HL-60 (cell line): ENCODE measurements at regions not wholly inside any gene's neighbourhood (a gene's known extent, or its start where the extent isn't known, plus 50 kb on each side); places are given as distances from the start of the nearest gene placed in this dataset.

Experiments
- DNase-seq, 2 experiments: peaks; one replicate each; pipeline ENCODE4 v3.0.0-alpha.2; 2010 to 2020; ENCODE audit warnings: low read depth in 1 of 2, low spot score in 1 of 2
- H3K27ac ChIP-seq: fragments of 250-450 bp; sonication (Bioruptor Pico); replicated peaks from 2 replicates; pipeline ENCODE4 v1.5.1; 2020; ENCODE audit warnings: mild to moderate bottlenecking, moderate library complexity
- H3K27me3 ChIP-seq: fragments of 250-450 bp; sonication (Bioruptor Pico); 2 replicates; pipeline ENCODE4 v1.5.1; 2021; ENCODE audit warnings: mild to moderate bottlenecking, moderate library complexity; ENCODE audit not compliant: insufficient read depth, poor library complexity, severe bottlenecking
- H3K4me3 ChIP-seq: replicated peaks from 2 replicates; pipeline ENCODE4 v1.5.1; 2011; ENCODE audit warnings: mild to moderate bottlenecking, control low read depth, low read length; ENCODE audit not compliant: insufficient read depth
- GABPA ChIP-seq: IDR thresholded peaks from 2 replicates; pipeline ENCODE4 v1.6.1; 2012; ENCODE audit warnings: low read depth
- POLR2AphosphoS5 ChIP-seq: IDR thresholded peaks from 2 replicates; pipeline ENCODE4 v1.6.1; 2012; ENCODE audit warnings: low read depth
- REST ChIP-seq: IDR thresholded peaks from 2 replicates; pipeline ENCODE4 v1.6.1; 2012; ENCODE audit warnings: low read depth; ENCODE audit not compliant: insufficient replicate concordance
- SPI1 ChIP-seq: IDR thresholded peaks from 2 replicates; pipeline ENCODE4 v1.6.1; 2012; ENCODE audit warnings: low read depth, mild to moderate bottlenecking, borderline replicate concordance
- TF ChIP-seq, protein P1 (sequence below): IDR thresholded peaks from one replicate; pipeline ENCODE4 v1.5.1; 2011; ENCODE audit warnings: low read length, control low read depth, inconsistent platforms; ENCODE audit not compliant: insufficient read depth

DNA sequence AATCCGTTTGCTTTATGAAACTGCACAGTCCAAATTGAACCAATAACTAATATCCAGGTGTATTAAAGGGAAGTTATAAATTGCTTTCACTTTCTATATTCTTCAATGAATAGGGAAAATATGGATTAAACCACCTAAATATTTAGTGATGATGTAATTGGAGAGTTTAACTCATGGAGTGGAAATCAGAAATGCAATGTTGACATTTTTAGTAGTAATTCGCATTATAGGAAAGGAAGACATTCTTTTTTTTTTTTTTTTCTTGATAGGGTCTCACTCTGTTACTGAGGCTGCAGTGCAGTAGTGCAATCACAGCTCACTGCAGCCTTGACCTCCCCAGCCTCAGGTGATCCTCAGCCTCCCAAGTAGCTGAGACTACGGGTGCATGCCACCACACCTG, 321.9 kb downstream of the RNF144A start:
- DNase-seq = no peak
- Histone ChIP-seq H3K4me3 (no peak overlapping the region), H3K27ac (no peak overlapping the region), H3K27me3 (no peaks in the 10 kb centered on the region)
- TF ChIP-seq SPI1 (no peak), GABPA (no peak), POLR2AphosphoS5 (no peak), REST (no peak)
- TF ChIP-seq, protein P1, sequence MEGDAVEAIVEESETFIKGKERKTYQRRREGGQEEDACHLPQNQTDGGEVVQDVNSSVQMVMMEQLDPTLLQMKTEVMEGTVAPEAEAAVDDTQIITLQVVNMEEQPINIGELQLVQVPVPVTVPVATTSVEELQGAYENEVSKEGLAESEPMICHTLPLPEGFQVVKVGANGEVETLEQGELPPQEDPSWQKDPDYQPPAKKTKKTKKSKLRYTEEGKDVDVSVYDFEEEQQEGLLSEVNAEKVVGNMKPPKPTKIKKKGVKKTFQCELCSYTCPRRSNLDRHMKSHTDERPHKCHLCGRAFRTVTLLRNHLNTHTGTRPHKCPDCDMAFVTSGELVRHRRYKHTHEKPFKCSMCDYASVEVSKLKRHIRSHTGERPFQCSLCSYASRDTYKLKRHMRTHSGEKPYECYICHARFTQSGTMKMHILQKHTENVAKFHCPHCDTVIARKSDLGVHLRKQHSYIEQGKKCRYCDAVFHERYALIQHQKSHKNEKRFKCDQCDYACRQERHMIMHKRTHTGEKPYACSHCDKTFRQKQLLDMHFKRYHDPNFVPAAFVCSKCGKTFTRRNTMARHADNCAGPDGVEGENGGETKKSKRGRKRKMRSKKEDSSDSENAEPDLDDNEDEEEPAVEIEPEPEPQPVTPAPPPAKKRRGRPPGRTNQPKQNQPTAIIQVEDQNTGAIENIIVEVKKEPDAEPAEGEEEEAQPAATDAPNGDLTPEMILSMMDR = no peak

- TF ChIP-seq GABPA (no peak), SPI1 (no peak), POLR2AphosphoS5 (no peak), REST (no peak)
- TF ChIP-seq, protein P1 = no peak
- DNase-seq = no peak
Measured at GRCh38 chr2:7241041-7241745, 324.0 kb downstream of the RNF144A start.

GRCh38 chr2:7242189-7242867, 325.1 kb downstream of the RNF144A start:
- TF ChIP-seq GABPA (no peak), POLR2AphosphoS5 (no peak)
- TF ChIP-seq, protein P1 = no peak
- Histone ChIP-seq H3K27ac (no peak overlapping the region), H3K4me3 (no peak overlapping the region), H3K27me3 (no peaks in the 10 kb centered on the region)
- no peak for DNase-seq

More at GRCh38 chr2:7241041-7241745, 324.0 kb downstream of the RNF144A start:
- no peak overlapping the region for H3K4me3 ChIP-seq
- H3K27me3 ChIP-seq = no peaks in the 10 kb centered on the region
- H3K27ac ChIP-seq = no peak overlapping the region
